ENCODE measurements at regions not wholly inside any gene's neighbourhood (a gene's known extent, or its start where the extent isn't known, plus 50 kb on each side); places are given as distances from the start of the nearest gene placed in this dataset.

- no peak for DNase-seq
Measured at GRCh38 chr13:78862446-78862845, 203.5 kb upstream of the OBI1 start.

- no peak for DNase-seq
Measured at GRCh38 chr13:78852709-78853108, 193.8 kb upstream of the OBI1 start.

- no peak for DNase-seq
Measured at GRCh38 chr13:78845656-78846365, 186.9 kb upstream of the OBI1 start.

GRCh38 chr13:78844106-78844505, 185.2 kb upstream of the OBI1 start:
- no peak for DNase-seq

GRCh38 chr13:78841358-78841963, 182.5 kb upstream of the OBI1 start:
- no peak for DNase-seq

- no peak for DNase-seq
Measured at GRCh38 chr13:78836238-78836784, 177.4 kb upstream of the OBI1 start.

- no peak for DNase-seq
Measured at GRCh38 chr13:78832461-78832860, 173.5 kb upstream of the OBI1 start.

- no peak for DNase-seq
Measured at GRCh38 chr13:78830508-78830907, 171.6 kb upstream of the OBI1 start.

GRCh38 chr13:78829821-78830220, 170.9 kb upstream of the OBI1 start:
- no peak for DNase-seq

GRCh38 chr13:78827471-78827870, 168.5 kb upstream of the OBI1 start:
- no peak for DNase-seq

- DNase-seq = no peak
Measured at GRCh38 chr13:78826936-78827335, 168.0 kb upstream of the OBI1 start.

- DNase-seq = no peak
Measured at GRCh38 chr13:78826312-78826711, 167.4 kb upstream of the OBI1 start.

GRCh38 chr13:78820541-78820940, 161.6 kb upstream of the OBI1 start:
- no peak for DNase-seq

- no peak for DNase-seq
Measured at GRCh38 chr13:78816592-78816991, 157.6 kb upstream of the OBI1 start.

- no peak for DNase-seq
Measured at GRCh38 chr13:78816154-78816553, 157.2 kb upstream of the OBI1 start.

- no peak for DNase-seq
Measured at GRCh38 chr13:78806457-78806856, 147.5 kb upstream of the OBI1 start.

- no peak for DNase-seq
Measured at GRCh38 chr13:78802912-78803311, 144.0 kb upstream of the OBI1 start.

GRCh38 chr13:78787190-78787589, 128.2 kb upstream of the OBI1 start:
- no peak for DNase-seq

- no peak for DNase-seq
Measured at GRCh38 chr13:78786459-78786858, 127.5 kb upstream of the OBI1 start.

GRCh38 chr13:78785764-78786163, 126.8 kb upstream of the OBI1 start:
- DNase-seq = no peak

GRCh38 chr13:78784014-78784750, 125.2 kb upstream of the OBI1 start:
- no peak for DNase-seq

- no peak for DNase-seq
Measured at GRCh38 chr13:78780708-78781107, 121.8 kb upstream of the OBI1 start.

- DNase-seq = no peak
Measured at GRCh38 chr13:78779608-78780007, 120.7 kb upstream of the OBI1 start.

- DNase-seq = no peak
Measured at GRCh38 chr13:78777976-78778375, 119.0 kb upstream of the OBI1 start.
